ENCODE measurements at regions not wholly inside any gene's neighbourhood (a gene's known extent, or its start where the extent isn't known, plus 50 kb on each side); places are given as distances from the start of the nearest gene placed in this dataset.

GRCh38 chr3:117873249-117873600, 1161.4 kb downstream of the IGSF11 start:
- Histone ChIP-seq H3K4me3 (no peak overlapping the region), H3K27ac (no peak overlapping the region)
- no peak for DNase-seq (ENCODE audit: low spot score)
- no peak for TF ChIP-seq CTCF (IDR thresholded peaks at IDR 0.05)

- Histone ChIP-seq H3K27ac (no peak overlapping the region), H3K4me3 (no peak overlapping the region)
- DNase-seq (ENCODE audit: low spot score) = no peak
- TF ChIP-seq CTCF (IDR thresholded peaks at IDR 0.05) = no peak
These were observed 1160.5 kb downstream of the IGSF11 start for GRCh38 chr3:117874028-117874690.

- Histone ChIP-seq H3K27ac (no peak overlapping the region), H3K4me3 (no peak overlapping the region)
- TF ChIP-seq CTCF (IDR thresholded peaks at IDR 0.05) = no peak
- DNase-seq (ENCODE audit: low spot score) = no peak
These were observed 1159.5 kb downstream of the IGSF11 start for GRCh38 chr3:117874904-117875874.

- H3K27ac ChIP-seq = no peak overlapping the region
These were observed 1158.8 kb downstream of the IGSF11 start for GRCh38 chr3:117875887-117876286.

GRCh38 chr3:117880638-117881037, 1154.0 kb downstream of the IGSF11 start:
- no peak overlapping the region for H3K27ac ChIP-seq
- TF ChIP-seq CTCF (IDR thresholded peaks at IDR 0.05) = no peak
- no peak for DNase-seq (ENCODE audit: low spot score)
- H3K4me3 ChIP-seq = no peak overlapping the region

More at GRCh38 chr3:117875887-117876286, 1158.8 kb downstream of the IGSF11 start:
- no peak for TF ChIP-seq CTCF (IDR thresholded peaks at IDR 0.05)
- no peak overlapping the region for H3K4me3 ChIP-seq
- no peak for DNase-seq (ENCODE audit: low spot score)

- TF ChIP-seq CTCF (IDR thresholded peaks at IDR 0.05) = no peak
- Histone ChIP-seq H3K27ac (no peak overlapping the region), H3K4me3 (no peak overlapping the region)
- DNase-seq (ENCODE audit: low spot score) = no peak
These were observed 1153.4 kb downstream of the IGSF11 start for GRCh38 chr3:117881210-117881609.

Measured in coronary artery (tissue), 2 donors.